ENCODE measurements at regions not wholly inside any gene's neighbourhood (a gene's known extent, or its start where the extent isn't known, plus 50 kb on each side); places are given as distances from the start of the nearest gene placed in this dataset.
A peak's percentile ranks its signal among the peaks of the same experiment; 100 is the strongest.

GRCh38 chr7:32142649-32143048 lies 72.4 kb upstream of the PDE1C start:
- no peak for TF ChIP-seq TSHZ2 (CRISPR knock-in tag; IDR thresholded peaks at IDR 0.05)
- peak; percentile 47; the same call in 2 of the 3 replicates for ATAC-seq

GRCh38 chr7:32140210-32140939 lies 70.2 kb upstream of the PDE1C start:
- ATAC-seq: peak; percentile 71
- TF ChIP-seq GLIS3 (CRISPR knock-in tag; IDR thresholded peaks at IDR 0.05): no peak
- TF ChIP-seq BACH2 (CRISPR knock-in tag; IDR thresholded peaks at IDR 0.05; ENCODE audit: borderline replicate concordance): no peak
- TF ChIP-seq TCF4 (CRISPR knock-in tag; IDR thresholded peaks at IDR 0.05; ENCODE audit: borderline replicate concordance): no peak
- TF ChIP-seq ZFP30 (CRISPR knock-in tag; IDR thresholded peaks at IDR 0.05): no peak
- TF ChIP-seq CREB5 (CRISPR knock-in tag; IDR thresholded peaks at IDR 0.05; ENCODE audit: low read depth): no peak
- no peak for TF ChIP-seq ZFP3 (CRISPR knock-in tag; IDR thresholded peaks at IDR 0.05)
- no peak for TF ChIP-seq SNAI2 (CRISPR knock-in tag; IDR thresholded peaks at IDR 0.05)

GRCh38 chr7:32137059-32137458 lies 66.9 kb upstream of the PDE1C start:
- TF ChIP-seq TOX (CRISPR knock-in tag; IDR thresholded peaks at IDR 0.05; ENCODE audit: borderline replicate concordance) (no peak), CSRNP3 (CRISPR knock-in tag; IDR thresholded peaks at IDR 0.05) (no peak), POU6F1 (CRISPR knock-in tag; IDR thresholded peaks at IDR 0.05; ENCODE audit: borderline replicate concordance, low read depth) (no peak), CSDC2 (CRISPR knock-in tag; IDR thresholded peaks at IDR 0.05) (no peak), ZC3H10 (CRISPR knock-in tag; IDR thresholded peaks at IDR 0.05) (no peak), ISL1 (CRISPR knock-in tag; IDR thresholded peaks at IDR 0.05) (no peak), ZNF8 (CRISPR knock-in tag; IDR thresholded peaks at IDR 0.05) (no peak), PPARA (CRISPR knock-in tag; IDR thresholded peaks at IDR 0.05; ENCODE audit: borderline replicate concordance) (no peak), OSR1 (CRISPR knock-in tag; IDR thresholded peaks at IDR 0.05) (no peak), ZFP30 (CRISPR knock-in tag; IDR thresholded peaks at IDR 0.05) (no peak), RARB (CRISPR knock-in tag; IDR thresholded peaks at IDR 0.05) (no peak), PATZ1 (CRISPR knock-in tag; IDR thresholded peaks at IDR 0.05; ENCODE audit: borderline replicate concordance) (no peak), ARNTL (CRISPR knock-in tag; IDR thresholded peaks at IDR 0.05; ENCODE audit: borderline replicate concordance, low read depth) (no peak), GLIS3 (CRISPR knock-in tag; IDR thresholded peaks at IDR 0.05) (no peak), ESRRG (CRISPR knock-in tag; IDR thresholded peaks at IDR 0.05) (no peak)
- no peak for ATAC-seq
